ENCODE measurements at regions not wholly inside any gene's neighbourhood (a gene's known extent, or its start where the extent isn't known, plus 50 kb on each side); places are given as distances from the start of the nearest gene placed in this dataset.

DNA sequence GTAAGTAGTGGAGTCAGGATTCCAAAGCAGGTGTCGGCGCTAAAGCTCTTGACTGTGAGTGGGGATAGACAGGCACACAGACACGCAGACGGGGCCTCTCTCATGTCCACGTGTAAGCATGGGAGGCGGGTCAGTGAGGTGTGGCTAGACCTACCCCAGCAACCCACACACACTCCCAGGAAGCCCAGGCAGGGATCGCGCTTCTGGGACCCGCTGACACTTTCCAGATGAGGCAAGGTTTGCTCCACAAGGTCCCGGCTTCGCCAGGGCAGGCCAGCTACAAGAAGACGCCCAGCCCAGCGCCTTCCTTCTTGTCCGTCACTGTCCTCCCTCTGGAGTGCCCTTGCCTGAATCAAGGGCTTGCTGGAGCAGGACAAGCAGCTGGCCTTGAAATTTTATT lies 213.8 kb upstream of the RPL38 start:
- DNase-seq (no peak), ATAC-seq (no peak)
- Histone ChIP-seq H3K27me3 (no peaks in the 10 kb centered on the region), H3K36me3 (no peaks in the 10 kb centered on the region), H3K4me1 (no peaks in the 10 kb centered on the region), H3K9me3 (no peaks in the 10 kb centered on the region), H3K27ac (no peak overlapping the region), H3K4me3 (no peak overlapping the region)
- no peak for TF ChIP-seq CTCF (IDR thresholded peaks at IDR 0.05)
- no peak for TF ChIP-seq POLR2A (IDR thresholded peaks at IDR 0.05)
- WGBS (ENCODE audit: insufficient coverage, low coverage, low lambda C conversion rate, missing lambda C conversion rate): 0% methylated on average over 1 of the region's 14 CpGs
- intact Hi-C loops (cut with DNase I): no loop called here

- Histone ChIP-seq H3K9me3 (no peaks in the 10 kb centered on the region), H3K27ac (no peak overlapping the region), H3K4me1 (no peaks in the 10 kb centered on the region), H3K36me3 (no peaks in the 10 kb centered on the region), H3K27me3 (no peaks in the 10 kb centered on the region), H3K4me3 (no peak overlapping the region)
- intact Hi-C loops (cut with DNase I): no loop called here
- 85% methylated on average over 6 of the region's 7 CpGs for WGBS (ENCODE audit: insufficient coverage, low coverage, low lambda C conversion rate, missing lambda C conversion rate)
- ATAC-seq: no peak
- TF ChIP-seq CTCF (IDR thresholded peaks at IDR 0.05) (no peak), POLR2A (IDR thresholded peaks at IDR 0.05) (no peak)
- DNase-seq: no peak
Observed at GRCh38 chr17:73990290-73990689, 213.2 kb upstream of the RPL38 start.

GRCh38 chr17:73991260-73991659 lies 212.2 kb upstream of the RPL38 start:
- no peaks in the 10 kb centered on the region for H3K4me1 ChIP-seq
- no peaks in the 10 kb centered on the region for H3K9me3 ChIP-seq
- ATAC-seq (no peak), DNase-seq (no peak)
- H3K27me3 ChIP-seq: no peaks in the 10 kb centered on the region
- H3K27ac ChIP-seq: no peak overlapping the region
- H3K4me3 ChIP-seq: no peak overlapping the region
- no peaks in the 10 kb centered on the region for H3K36me3 ChIP-seq
- intact Hi-C loops (cut with DNase I): no loop called here
- 40% methylated on average over 2 of the region's 5 CpGs for WGBS (ENCODE audit: insufficient coverage, low coverage, low lambda C conversion rate, missing lambda C conversion rate)
- TF ChIP-seq POLR2A (IDR thresholded peaks at IDR 0.05) (no peak), CTCF (IDR thresholded peaks at IDR 0.05) (no peak)

DNA sequence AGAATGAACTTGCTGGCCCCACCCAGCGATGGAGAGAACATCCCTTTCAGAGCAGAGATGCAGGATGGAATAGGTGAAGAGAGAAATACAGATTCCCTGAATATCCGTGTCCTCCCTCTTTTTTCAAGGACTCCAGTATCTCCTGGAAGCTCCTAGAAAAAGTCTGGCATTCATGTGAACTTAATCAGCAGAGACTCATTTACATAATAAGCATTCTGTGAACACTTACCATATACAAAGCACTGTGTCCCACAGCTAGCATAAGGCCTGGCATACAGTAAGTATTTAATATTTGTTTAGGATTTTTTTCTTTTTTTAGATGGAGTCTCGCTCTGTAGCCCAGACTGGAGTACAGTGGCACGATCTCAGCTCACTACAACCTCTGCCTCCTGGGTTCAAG lies 208.5 kb upstream of the RPL38 start:
- H3K27me3 ChIP-seq: peaks cover 0 to 6% of the 10 kb centered on the region in 2 donors
- TF ChIP-seq CTCF (IDR thresholded peaks at IDR 0.05) (no peak), POLR2A (IDR thresholded peaks at IDR 0.05) (no peak)
- no peak overlapping the region for H3K27ac ChIP-seq
- intact Hi-C loops (cut with DNase I): no loop called here
- no peak overlapping the region for H3K4me3 ChIP-seq
- ATAC-seq (no peak), DNase-seq (no peak)
- no peaks in the 10 kb centered on the region for H3K4me1 ChIP-seq
- no peaks in the 10 kb centered on the region for H3K36me3 ChIP-seq
- 61% methylated on average over 4 of the region's 4 CpGs for WGBS (ENCODE audit: insufficient coverage, low coverage, low lambda C conversion rate, missing lambda C conversion rate)
- H3K9me3 ChIP-seq: no peaks in the 10 kb centered on the region

GRCh38 chr17:73997059-73997458 lies 206.4 kb upstream of the RPL38 start:
- peaks cover 0 to 6% of the 10 kb centered on the region in 2 donors for H3K27me3 ChIP-seq
- WGBS (ENCODE audit: insufficient coverage, low coverage, low lambda C conversion rate, missing lambda C conversion rate): 71% methylated on average over 3 of the region's 3 CpGs
- H3K36me3 ChIP-seq: no peaks in the 10 kb centered on the region
- intact Hi-C loops (cut with DNase I): no loop called here
- no peak for TF ChIP-seq CTCF (IDR thresholded peaks at IDR 0.05)
- no peak for TF ChIP-seq POLR2A (IDR thresholded peaks at IDR 0.05)
- DNase-seq (no peak), ATAC-seq (no peak)
- H3K9me3 ChIP-seq: no peaks in the 10 kb centered on the region
- no peak overlapping the region for H3K4me3 ChIP-seq
- no peaks in the 10 kb centered on the region for H3K4me1 ChIP-seq
- H3K27ac ChIP-seq: no peak overlapping the region

Data from right lobe of liver (tissue), 6 donors.